SK-N-MC (cell line): ENCODE measurements at regions not wholly inside any gene's neighbourhood (a gene's known extent, or its start where the extent isn't known, plus 50 kb on each side); places are given as distances from the start of the nearest gene placed in this dataset.

ENCODE experiments used
- EZH2 ChIP-seq: fragments of 200-600 bp; sonication (generic); IDR thresholded peaks from one replicate; pipeline ENCODE4 v1.6.1; 2017; ENCODE audit warnings: antibody characterized with exemption
- POLR2AphosphoS5 ChIP-seq: IDR thresholded peaks from 2 replicates; pipeline ENCODE4 v1.6.1; 2012; ENCODE audit warnings: mild to moderate bottlenecking, low read depth, low read length, borderline replicate concordance

GRCh38 chr6:160912411-160912810 lies 79.2 kb upstream of the MAP3K4 start:
- TF ChIP-seq EZH2 = no peak
- no peak for TF ChIP-seq POLR2AphosphoS5
